Lung (tissue), 11 donors: ENCODE measurements at regions not wholly inside any gene's neighbourhood (a gene's known extent, or its start where the extent isn't known, plus 50 kb on each side); places are given as distances from the start of the nearest gene placed in this dataset.

Source experiments
- ATAC-seq: fragments of 200-7000 bp; cut with Tn5 transposase; one replicate; pipeline ENCODE4 v1.9.1; 2020; ENCODE audit warnings: moderate number of reproducible peaks; ENCODE audit not compliant: insufficient read depth, low FRiP score
- DNase-seq, 3 donors: peaks; one replicate each; pipeline ENCODE4 v3.0.0-alpha.2; 2013 to 2017
- H3K27ac ChIP-seq, 2 donors: one replicate each; pipeline ENCODE4 v1.5.1; 2013; ENCODE audit warnings: mild to moderate bottlenecking in 2 of 2, moderate library complexity in 2 of 2, control low read depth in 1 of 2, inconsistent platforms in 1 of 2, low read depth in 1 of 2, low read length in 1 of 2
- H3K27me3 ChIP-seq, 3 donors: one replicate each; pipeline ENCODE4 v1.5.1; 2013; ENCODE audit warnings: low read length in 2 of 3; ENCODE audit not compliant: control insufficient read depth in 3 of 3, insufficient read depth in 3 of 3
- H3K36me3 ChIP-seq, 4 donors: one replicate each; pipeline ENCODE4 v1.5.1; 2013; ENCODE audit warnings: low read length in 4 of 4, mild to moderate bottlenecking in 1 of 4, moderate library complexity in 1 of 4; ENCODE audit not compliant: control insufficient read depth in 4 of 4, insufficient read depth in 4 of 4
- H3K4me1 ChIP-seq, 5 donors: one replicate each; pipeline ENCODE4 v1.5.1; 2013; ENCODE audit warnings: low read length in 5 of 5, mild to moderate bottlenecking in 2 of 5, moderate library complexity in 1 of 5; ENCODE audit not compliant: control insufficient read depth in 5 of 5, insufficient read depth in 5 of 5
- H3K4me3 ChIP-seq: one replicate; pipeline ENCODE4 v1.5.1; 2013; ENCODE audit warnings: mild to moderate bottlenecking, control low read depth, moderate library complexity
- H3K9ac ChIP-seq, 2 donors: one replicate each; pipeline ENCODE4 v1.5.1; 2013; ENCODE audit warnings: low read length in 2 of 2, control low read depth in 1 of 2; ENCODE audit not compliant: insufficient read depth in 1 of 2
- H3K9me3 ChIP-seq, 4 donors: one replicate each; pipeline ENCODE4 v1.5.1; 2013; ENCODE audit warnings: low read length in 3 of 4, mild to moderate bottlenecking in 1 of 4, moderate library complexity in 1 of 4; ENCODE audit not compliant: control insufficient read depth in 4 of 4, insufficient read depth in 3 of 4
- WGBS, 2 donors: extraction: QIAGEN DNeasy Blood & Tissue Kit; methylation state at CpG; one replicate each; pipeline ENCODE4 v1.1.7; 2013; 5-methylcytosine and 5-hydroxymethylcytosine counted together
- TF ChIP-seq, protein P1 (sequence below): IDR thresholded peaks from 2 replicates; pipeline ENCODE4 v1.5.1; 2012; ENCODE audit warnings: mild to moderate bottlenecking; ENCODE audit errors: control extremely low read depth, extremely low read depth
- donor health status: control.
- donor health status: control.
- donor health status: Bipolar disorder and iron deficiency.
- donor health status: healthy.
- donor health status: DM: yes; HTN: yes; CAD: no.

DNA sequence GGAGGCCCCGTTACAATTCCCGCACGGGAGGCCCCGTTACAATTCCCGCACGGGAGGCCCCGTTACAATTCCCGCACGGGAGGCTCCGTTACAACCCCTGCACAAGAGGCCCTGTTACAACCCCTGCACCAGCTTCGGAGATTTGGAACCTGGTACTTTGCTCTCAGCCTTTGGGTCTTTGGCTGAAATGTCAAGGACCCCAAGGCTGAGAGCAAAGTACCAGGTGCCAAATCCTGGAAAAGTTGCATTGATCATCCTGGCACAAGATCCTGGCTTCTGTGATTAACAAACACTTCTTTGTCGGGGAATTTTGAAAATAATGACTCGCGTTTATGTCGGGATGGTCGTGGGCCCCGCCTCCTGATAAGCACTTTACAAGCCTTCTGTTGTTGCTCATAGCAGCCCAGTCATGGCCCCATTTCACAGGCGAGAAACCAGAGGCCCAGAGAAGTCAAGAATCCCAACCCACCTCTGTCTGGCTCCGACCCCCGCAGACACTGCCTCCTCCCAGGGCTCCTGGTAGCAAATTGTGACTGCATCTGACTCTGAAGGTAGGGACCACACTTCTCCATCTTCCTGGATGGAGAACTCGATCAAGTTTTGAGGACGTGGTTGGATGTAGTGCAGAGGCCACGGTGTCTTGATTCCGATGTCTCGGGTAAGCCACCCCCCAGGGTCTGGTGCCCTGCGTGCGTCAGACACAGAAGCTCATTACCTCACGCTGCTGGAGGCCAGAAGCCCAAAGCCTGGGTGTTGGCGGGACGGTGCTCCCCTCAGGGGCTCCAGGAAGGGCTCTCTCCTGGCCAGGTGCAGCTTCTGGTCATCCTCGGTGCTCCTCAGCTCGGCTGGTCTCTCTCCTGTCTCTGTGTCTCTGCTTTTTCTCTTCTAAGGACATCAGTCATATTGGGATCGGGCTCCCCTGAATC, 60.3 kb downstream of the ADRA2C start:
- Histone ChIP-seq H3K27me3 (no peaks in the 10 kb centered on the region), H3K36me3 (no peaks in the 10 kb centered on the region), H3K9me3 (no peaks in the 10 kb centered on the region), H3K9ac (no peak overlapping the region), H3K4me1 (peaks cover 0 to 16% (median 0%) of the 10 kb centered on the region in 5 donors), H3K27ac (no peak overlapping the region), H3K4me3 (no peak overlapping the region)
- ATAC-seq (no peak), DNase-seq (no peak)
- TF ChIP-seq, protein P1, sequence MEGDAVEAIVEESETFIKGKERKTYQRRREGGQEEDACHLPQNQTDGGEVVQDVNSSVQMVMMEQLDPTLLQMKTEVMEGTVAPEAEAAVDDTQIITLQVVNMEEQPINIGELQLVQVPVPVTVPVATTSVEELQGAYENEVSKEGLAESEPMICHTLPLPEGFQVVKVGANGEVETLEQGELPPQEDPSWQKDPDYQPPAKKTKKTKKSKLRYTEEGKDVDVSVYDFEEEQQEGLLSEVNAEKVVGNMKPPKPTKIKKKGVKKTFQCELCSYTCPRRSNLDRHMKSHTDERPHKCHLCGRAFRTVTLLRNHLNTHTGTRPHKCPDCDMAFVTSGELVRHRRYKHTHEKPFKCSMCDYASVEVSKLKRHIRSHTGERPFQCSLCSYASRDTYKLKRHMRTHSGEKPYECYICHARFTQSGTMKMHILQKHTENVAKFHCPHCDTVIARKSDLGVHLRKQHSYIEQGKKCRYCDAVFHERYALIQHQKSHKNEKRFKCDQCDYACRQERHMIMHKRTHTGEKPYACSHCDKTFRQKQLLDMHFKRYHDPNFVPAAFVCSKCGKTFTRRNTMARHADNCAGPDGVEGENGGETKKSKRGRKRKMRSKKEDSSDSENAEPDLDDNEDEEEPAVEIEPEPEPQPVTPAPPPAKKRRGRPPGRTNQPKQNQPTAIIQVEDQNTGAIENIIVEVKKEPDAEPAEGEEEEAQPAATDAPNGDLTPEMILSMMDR, result no peak
- 73 to 83% methylated on average over 33 of the region's 33 CpGs for WGBS, 2 donors

DNA sequence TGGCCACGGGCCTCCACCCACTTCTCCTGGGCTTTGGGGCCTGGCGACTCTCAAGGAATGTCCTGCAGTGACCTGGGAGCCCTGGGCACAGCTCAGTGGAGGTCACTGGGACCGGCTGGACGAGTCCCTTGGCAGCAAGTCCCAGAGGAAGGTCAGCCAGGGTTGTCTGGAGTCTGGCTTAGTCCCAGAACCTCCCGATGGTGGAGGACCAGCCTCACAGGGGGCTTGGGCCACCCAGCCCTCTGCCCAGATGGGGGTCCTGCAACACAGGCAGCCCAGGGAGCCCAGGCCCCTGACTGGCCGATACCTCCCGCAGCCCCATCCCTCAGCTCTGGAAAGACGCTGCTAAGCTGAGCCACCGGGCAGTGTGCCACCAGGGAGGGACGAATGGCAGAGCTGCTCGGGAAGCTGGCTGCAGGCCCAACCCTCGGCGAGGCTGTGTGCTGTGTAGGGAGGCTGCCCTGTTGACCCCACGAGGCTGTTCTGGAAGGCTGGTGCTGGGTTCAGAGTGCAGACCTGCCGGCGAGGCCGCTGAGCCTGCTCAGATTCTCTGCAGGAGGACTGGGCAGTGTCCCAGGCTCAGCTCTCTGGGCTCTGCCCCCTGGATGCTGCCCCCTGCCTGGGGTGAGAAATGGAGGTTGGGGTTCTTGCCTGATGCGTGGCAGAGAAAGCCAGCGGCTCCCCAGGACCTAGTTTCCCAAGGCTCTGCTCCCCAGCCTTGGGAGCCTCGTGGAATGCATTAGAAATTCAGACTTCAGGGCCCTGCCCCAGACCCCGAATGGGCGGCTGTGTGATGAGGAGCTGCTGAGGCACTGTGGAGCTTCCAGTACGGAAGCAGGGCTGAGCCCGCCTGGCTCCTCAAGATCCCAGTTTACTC, 61.7 kb downstream of the ADRA2C start:
- Histone ChIP-seq H3K36me3 (no peaks in the 10 kb centered on the region), H3K4me1 (peaks cover 0 to 15% (median 0%) of the 10 kb centered on the region in 5 donors), H3K9me3 (no peaks in the 10 kb centered on the region), H3K9ac (no peak overlapping the region), H3K27me3 (no peaks in the 10 kb centered on the region), H3K4me3 (no peak overlapping the region), H3K27ac (no peak overlapping the region)
- TF ChIP-seq, protein P1, result no peak
- peak; percentile 57 for ATAC-seq
- peak; percentile 80 to 86 (median 81) for DNase-seq
- 34 to 64% methylated on average over 23 to 24 of the region's 24 CpGs for WGBS, 2 donors

DNA sequence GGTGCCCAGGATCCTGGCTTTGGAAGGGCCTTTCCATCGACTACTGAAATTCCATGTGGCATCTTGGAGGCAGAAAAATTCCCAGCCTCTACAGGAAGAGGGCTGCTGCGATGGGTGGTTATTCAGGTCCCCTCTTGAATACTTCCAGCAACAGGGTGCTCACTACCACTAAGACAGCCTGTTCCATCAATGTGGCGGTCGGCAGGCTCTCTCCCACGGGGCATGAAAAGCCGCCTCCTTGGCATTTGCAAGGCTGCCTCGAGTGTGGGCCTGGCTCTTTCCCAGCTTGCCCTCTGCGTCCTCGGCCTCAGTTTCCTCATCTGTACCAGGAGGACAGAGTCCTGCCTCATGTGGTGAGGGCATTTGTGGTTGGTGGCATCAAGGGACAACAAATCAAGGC, 62.4 kb downstream of the ADRA2C start:
- H3K27ac ChIP-seq, result no peak overlapping the region
- H3K9me3 ChIP-seq, result no peaks in the 10 kb centered on the region
- no peak overlapping the region for H3K4me3 ChIP-seq
- DNase-seq, result no peak
- no peaks in the 10 kb centered on the region for H3K27me3 ChIP-seq
- no peak for ATAC-seq
- TF ChIP-seq, protein P1, result no peak
- no peaks in the 10 kb centered on the region for H3K36me3 ChIP-seq
- H3K9ac ChIP-seq, result no peak overlapping the region
- H3K4me1 ChIP-seq, result peaks cover 0 to 15% (median 0%) of the 10 kb centered on the region in 5 donors
- WGBS, 2 donors, result 86 to 91% methylated on average over 9 of the region's 9 CpGs
